ENCODE measurements at regions not wholly inside any gene's neighbourhood (a gene's known extent, or its start where the extent isn't known, plus 50 kb on each side); places are given as distances from the start of the nearest gene placed in this dataset.
"Not testable (repeated sequence)": the region's sequence is repeated elsewhere in the genome, so short reads cannot be mapped to it uniquely, and the experiment has no call there.

DNA sequence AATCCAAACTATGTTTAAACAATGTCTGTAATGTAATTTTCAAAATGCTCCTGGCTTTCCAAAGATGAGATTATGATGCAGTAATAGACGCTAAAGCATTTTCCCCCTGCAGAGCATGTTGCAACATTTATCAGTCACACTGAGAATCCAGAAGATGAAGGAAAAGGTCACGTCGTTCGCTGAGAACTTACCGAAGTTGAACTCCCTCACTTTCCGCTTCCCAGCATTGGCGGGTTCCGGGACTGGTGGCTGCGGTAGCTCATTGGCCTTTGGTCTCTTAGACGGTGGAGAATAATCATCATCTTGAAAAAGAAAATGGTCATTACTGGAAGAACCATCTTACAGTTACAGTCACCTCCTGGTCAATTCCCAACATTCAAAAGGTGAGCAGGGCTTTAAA is 124.6 kb downstream of the GTF2IRD2B start:
- TF ChIP-seq, protein P1, sequence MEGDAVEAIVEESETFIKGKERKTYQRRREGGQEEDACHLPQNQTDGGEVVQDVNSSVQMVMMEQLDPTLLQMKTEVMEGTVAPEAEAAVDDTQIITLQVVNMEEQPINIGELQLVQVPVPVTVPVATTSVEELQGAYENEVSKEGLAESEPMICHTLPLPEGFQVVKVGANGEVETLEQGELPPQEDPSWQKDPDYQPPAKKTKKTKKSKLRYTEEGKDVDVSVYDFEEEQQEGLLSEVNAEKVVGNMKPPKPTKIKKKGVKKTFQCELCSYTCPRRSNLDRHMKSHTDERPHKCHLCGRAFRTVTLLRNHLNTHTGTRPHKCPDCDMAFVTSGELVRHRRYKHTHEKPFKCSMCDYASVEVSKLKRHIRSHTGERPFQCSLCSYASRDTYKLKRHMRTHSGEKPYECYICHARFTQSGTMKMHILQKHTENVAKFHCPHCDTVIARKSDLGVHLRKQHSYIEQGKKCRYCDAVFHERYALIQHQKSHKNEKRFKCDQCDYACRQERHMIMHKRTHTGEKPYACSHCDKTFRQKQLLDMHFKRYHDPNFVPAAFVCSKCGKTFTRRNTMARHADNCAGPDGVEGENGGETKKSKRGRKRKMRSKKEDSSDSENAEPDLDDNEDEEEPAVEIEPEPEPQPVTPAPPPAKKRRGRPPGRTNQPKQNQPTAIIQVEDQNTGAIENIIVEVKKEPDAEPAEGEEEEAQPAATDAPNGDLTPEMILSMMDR (IDR thresholded peaks at IDR 0.05), result not testable (repeated sequence)
- TF ChIP-seq POLR2A (IDR thresholded peaks at IDR 0.05), result not testable (repeated sequence)

Measured in right lobe of liver (tissue), 4 donors.